Tibial artery (tissue), 4 donors: ENCODE measurements at regions not wholly inside any gene's neighbourhood (a gene's known extent, or its start where the extent isn't known, plus 50 kb on each side); places are given as distances from the start of the nearest gene placed in this dataset.

Experiments used
- DNase-seq, 2 donors: peaks; one replicate each; pipeline ENCODE4 v3.0.0-alpha.2; 2019
- H3K27ac ChIP-seq, 2 donors: fragments of 200-600 bp; sonication (generic) in 1 of 2; 1 replicate in 1 of 2; 2 replicates in 1 of 2; pipeline ENCODE4 v1.5.1; 2018 to 2019; ENCODE audit warnings: mild to moderate bottlenecking in 1 of 2
- H3K27me3 ChIP-seq, 2 donors: fragments of 200-600 bp; sonication (generic) in 1 of 2; one replicate each; pipeline versions ENCODE4 v1.5.1 to v1.6.0; 2016 to 2019
- H3K36me3 ChIP-seq, 3 donors: fragments of 200-600 bp; sonication (generic) in 2 of 3; one replicate each; pipeline ENCODE4 v1.5.1; 2016 to 2019; ENCODE audit warnings: mild to moderate bottlenecking in 2 of 3
- H3K4me1 ChIP-seq, 4 donors: fragments of 200-600 bp; sonication (generic) in 2 of 4; 1 replicate in 3 of 4; 2 replicates in 1 of 4; pipeline ENCODE4 v1.5.1; 2016 to 2019
- H3K4me3 ChIP-seq, 2 donors: fragments of 200-600 bp; sonication (generic) in 1 of 2; 1 replicate in 1 of 2; 2 replicates in 1 of 2; pipeline ENCODE4 v1.5.1; 2018 to 2019; ENCODE audit warnings: mild to moderate bottlenecking in 2 of 2
- H3K9me3 ChIP-seq, 3 donors: fragments of 200-600 bp; sonication (generic) in 1 of 3; one replicate each; pipeline ENCODE4 v1.5.1; 2016 to 2019
- intact Hi-C: fragments of 100-400 bp; cut with DNase I; formaldehyde crosslinking; loops from one replicate; pipeline ENCODE4 v1.15.0; 2023; ENCODE audit warnings: low total_unique reads
- TF ChIP-seq, protein P1 (sequence below), 2 experiments: fragments of 200-600 bp in 1 of 2; fragments of 450-650 bp in 1 of 2; IDR thresholded peaks; one replicate each; pipeline ENCODE4 v1.5.1; 2017 to 2019; ENCODE audit warnings: antibody characterized with exemption in 2 of 2, mild to moderate bottlenecking in 1 of 2, moderate library complexity in 1 of 2

DNA sequence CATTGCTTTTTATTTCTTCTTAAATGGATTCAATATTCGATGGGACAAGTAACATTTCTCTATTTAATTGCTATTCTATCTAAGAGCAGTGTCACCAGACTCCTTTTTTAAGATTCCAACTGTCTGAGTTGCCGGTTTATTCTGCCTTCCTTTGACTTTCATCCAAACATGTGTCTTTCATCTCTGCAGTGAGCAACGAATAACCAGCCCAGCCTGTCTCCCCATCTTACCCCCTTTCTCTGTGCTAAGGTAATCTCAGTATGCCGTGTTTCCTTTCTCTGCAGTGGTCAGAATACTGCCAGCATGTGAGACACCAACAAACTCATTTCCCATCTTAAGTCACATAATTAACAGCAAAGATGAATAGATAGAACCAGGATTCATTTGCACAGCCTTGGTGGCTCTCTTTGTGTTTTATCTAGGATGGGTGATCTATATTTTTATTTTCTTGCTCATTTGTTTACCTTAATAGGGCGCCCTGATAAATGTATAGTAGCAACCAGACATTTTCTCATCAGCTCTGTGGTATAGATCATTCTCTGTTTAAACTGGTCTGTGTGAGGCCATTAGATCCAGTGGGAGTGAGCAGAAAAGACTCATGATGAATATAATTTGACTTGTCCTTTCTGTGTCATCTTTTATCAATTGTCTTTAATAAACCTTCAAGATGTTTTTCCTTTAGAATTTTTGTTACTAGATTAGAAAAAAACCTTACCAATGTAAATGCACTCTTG lies 394.8 kb upstream of the IGFBP7 start:
- no peaks in the 10 kb centered on the region for H3K36me3 ChIP-seq
- H3K27me3 ChIP-seq, result no peaks in the 10 kb centered on the region
- no peak overlapping the region for H3K27ac ChIP-seq
- intact Hi-C loops, result no loop called here
- TF ChIP-seq, protein P1, sequence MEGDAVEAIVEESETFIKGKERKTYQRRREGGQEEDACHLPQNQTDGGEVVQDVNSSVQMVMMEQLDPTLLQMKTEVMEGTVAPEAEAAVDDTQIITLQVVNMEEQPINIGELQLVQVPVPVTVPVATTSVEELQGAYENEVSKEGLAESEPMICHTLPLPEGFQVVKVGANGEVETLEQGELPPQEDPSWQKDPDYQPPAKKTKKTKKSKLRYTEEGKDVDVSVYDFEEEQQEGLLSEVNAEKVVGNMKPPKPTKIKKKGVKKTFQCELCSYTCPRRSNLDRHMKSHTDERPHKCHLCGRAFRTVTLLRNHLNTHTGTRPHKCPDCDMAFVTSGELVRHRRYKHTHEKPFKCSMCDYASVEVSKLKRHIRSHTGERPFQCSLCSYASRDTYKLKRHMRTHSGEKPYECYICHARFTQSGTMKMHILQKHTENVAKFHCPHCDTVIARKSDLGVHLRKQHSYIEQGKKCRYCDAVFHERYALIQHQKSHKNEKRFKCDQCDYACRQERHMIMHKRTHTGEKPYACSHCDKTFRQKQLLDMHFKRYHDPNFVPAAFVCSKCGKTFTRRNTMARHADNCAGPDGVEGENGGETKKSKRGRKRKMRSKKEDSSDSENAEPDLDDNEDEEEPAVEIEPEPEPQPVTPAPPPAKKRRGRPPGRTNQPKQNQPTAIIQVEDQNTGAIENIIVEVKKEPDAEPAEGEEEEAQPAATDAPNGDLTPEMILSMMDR (IDR thresholded peaks at IDR 0.05), result no peak
- H3K9me3 ChIP-seq, result no peaks in the 10 kb centered on the region
- H3K4me1 ChIP-seq, result no peaks in the 10 kb centered on the region
- no peak for DNase-seq
- no peak overlapping the region for H3K4me3 ChIP-seq

DNA sequence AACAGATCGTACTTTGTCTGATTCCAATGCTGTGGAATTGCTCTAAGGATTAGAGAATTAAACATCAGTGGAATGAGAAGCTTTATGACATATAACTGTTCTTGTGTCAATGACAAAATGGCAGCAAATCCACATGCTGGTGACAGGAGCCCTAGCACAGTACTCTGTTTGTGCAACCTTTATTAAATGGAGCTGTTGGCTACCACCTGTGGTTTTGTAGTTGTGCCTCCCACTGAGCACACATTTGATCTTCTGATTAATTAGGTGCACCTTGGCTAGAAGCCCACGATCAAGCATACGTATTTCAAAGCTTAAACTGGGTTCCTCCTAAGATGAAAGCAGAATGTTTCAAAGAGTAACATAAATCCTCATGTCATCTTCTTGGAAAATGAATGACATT lies 394.0 kb upstream of the IGFBP7 start:
- intact Hi-C loops, result no loop called here
- no peaks in the 10 kb centered on the region for H3K36me3 ChIP-seq
- H3K4me1 ChIP-seq, result no peaks in the 10 kb centered on the region
- H3K27me3 ChIP-seq, result no peaks in the 10 kb centered on the region
- no peak for DNase-seq
- TF ChIP-seq, protein P1 (IDR thresholded peaks at IDR 0.05), result no peak
- H3K4me3 ChIP-seq, result no peak overlapping the region
- no peak overlapping the region for H3K27ac ChIP-seq
- H3K9me3 ChIP-seq, result no peaks in the 10 kb centered on the region

- no peaks in the 10 kb centered on the region for H3K4me1 ChIP-seq
- no peak overlapping the region for H3K4me3 ChIP-seq
- TF ChIP-seq, protein P1 (IDR thresholded peaks at IDR 0.05), result no peak
- no peak for DNase-seq
- H3K36me3 ChIP-seq, result no peaks in the 10 kb centered on the region
- no peaks in the 10 kb centered on the region for H3K27me3 ChIP-seq
- H3K9me3 ChIP-seq, result no peaks in the 10 kb centered on the region
- no peak overlapping the region for H3K27ac ChIP-seq
- intact Hi-C loops, result no loop called here
Observed at GRCh38 chr4:57501720-57502119, 391.5 kb upstream of the IGFBP7 start.

DNA sequence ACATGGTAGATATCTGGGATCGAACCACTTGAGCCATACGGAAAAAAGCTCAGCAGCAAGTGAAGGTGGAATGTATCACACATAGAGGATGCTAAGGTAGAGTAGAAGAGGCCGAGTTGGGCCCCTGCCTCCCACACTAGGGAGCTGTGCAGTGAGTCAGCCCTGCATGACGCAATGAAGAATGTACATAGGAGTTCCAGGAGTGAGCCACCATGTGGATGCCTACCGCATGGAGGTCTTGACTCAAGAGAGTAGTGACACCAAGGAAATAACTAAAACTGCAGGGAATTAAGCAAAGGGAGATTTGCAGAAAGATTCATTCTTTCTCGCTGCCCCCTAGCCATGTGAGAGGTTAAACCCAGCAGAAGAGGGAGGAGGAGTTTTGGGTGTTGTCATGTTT lies 389.6 kb upstream of the IGFBP7 start:
- Histone ChIP-seq H3K9me3 (no peaks in the 10 kb centered on the region), H3K27ac (no peak overlapping the region), H3K36me3 (no peaks in the 10 kb centered on the region), H3K27me3 (no peaks in the 10 kb centered on the region), H3K4me1 (no peaks in the 10 kb centered on the region), H3K4me3 (no peak overlapping the region)
- intact Hi-C loops, result no loop called here
- no peak for DNase-seq
- TF ChIP-seq, protein P1 (IDR thresholded peaks at IDR 0.05), result no peak

GRCh38 chr4:57498251-57498650 lies 388.1 kb upstream of the IGFBP7 start:
- Histone ChIP-seq H3K27ac (no peak overlapping the region), H3K4me1 (no peaks in the 10 kb centered on the region), H3K27me3 (no peaks in the 10 kb centered on the region), H3K9me3 (no peaks in the 10 kb centered on the region), H3K36me3 (no peaks in the 10 kb centered on the region), H3K4me3 (no peak overlapping the region)
- TF ChIP-seq, protein P1 (IDR thresholded peaks at IDR 0.05), result no peak
- intact Hi-C loops, result no loop called here
- DNase-seq, result no peak
